Liver (tissue), 7 donors: ENCODE measurements at regions not wholly inside any gene's neighbourhood (a gene's known extent, or its start where the extent isn't known, plus 50 kb on each side); places are given as distances from the start of the nearest gene placed in this dataset.

ENCODE experiments used
- DNase-seq: peaks from one replicate; pipeline ENCODE4 v3.0.0-alpha.2; 2017; ENCODE audit warnings: low spot score
- H3K27ac ChIP-seq, 2 donors: one replicate each; pipeline ENCODE4 v1.7.0; 2013; ENCODE audit warnings: inconsistent platforms in 2 of 2, low read length in 2 of 2, control low read depth in 1 of 2, low read depth in 1 of 2, mild to moderate bottlenecking in 1 of 2
- H3K27me3 ChIP-seq, 4 donors: one replicate each; pipeline versions ENCODE4 v1.6.1 to v1.7.0; 2013; ENCODE audit warnings: low read length in 3 of 4, inconsistent platforms in 1 of 4, mild to moderate bottlenecking in 1 of 4, moderate library complexity in 1 of 4; ENCODE audit not compliant: control insufficient read depth in 4 of 4, insufficient read depth in 4 of 4
- H3K36me3 ChIP-seq, 4 donors: one replicate each; pipeline versions ENCODE4 v1.6.1 to v1.7.0; 2013; ENCODE audit warnings: low read length in 3 of 4, mild to moderate bottlenecking in 3 of 4, low read depth in 1 of 4, moderate library complexity in 1 of 4; ENCODE audit not compliant: control insufficient read depth in 4 of 4, insufficient read depth in 3 of 4
- H3K4me1 ChIP-seq, 4 donors: one replicate each; pipeline versions ENCODE4 v1.6.1 to v1.7.0; 2013; ENCODE audit warnings: low read length in 3 of 4, mild to moderate bottlenecking in 3 of 4, moderate library complexity in 1 of 4; ENCODE audit not compliant: control insufficient read depth in 4 of 4, insufficient read depth in 4 of 4
- H3K4me3 ChIP-seq, 3 donors: one replicate each; pipeline versions ENCODE4 v1.6.1 to v1.7.0; 2013; ENCODE audit warnings: low read length in 3 of 3, control low read depth in 1 of 3, low read depth in 1 of 3, mild to moderate bottlenecking in 1 of 3
- H3K9ac ChIP-seq, 2 donors: one replicate each; pipeline ENCODE4 v1.7.0; 2013; ENCODE audit warnings: low read length in 2 of 2, mild to moderate bottlenecking in 2 of 2, moderate library complexity in 2 of 2, control low read depth in 1 of 2, low read depth in 1 of 2
- H3K9me3 ChIP-seq, 4 donors: one replicate each; pipeline versions ENCODE4 v1.6.1 to v1.7.0; 2013; ENCODE audit warnings: low read length in 3 of 4; ENCODE audit not compliant: control insufficient read depth in 4 of 4
- ATF3 ChIP-seq: IDR thresholded peaks from 2 replicates; pipeline ENCODE4 v1.6.1; 2016; ENCODE audit warnings: antibody characterized with exemption
- EGR1 ChIP-seq, 2 donors: IDR thresholded peaks; 2 replicates each; pipeline ENCODE4 v1.6.1; 2016 to 2018; ENCODE audit warnings: antibody characterized with exemption in 2 of 2, low read depth in 2 of 2
- FOXA1 ChIP-seq: IDR thresholded peaks from 2 replicates; pipeline ENCODE4 v1.6.1; 2016; ENCODE audit warnings: antibody characterized with exemption
- FOXA2 ChIP-seq: IDR thresholded peaks from 2 replicates; pipeline ENCODE4 v1.6.1; 2016; ENCODE audit warnings: antibody characterized with exemption
- GABPA ChIP-seq, 2 donors: IDR thresholded peaks in 1 of 2; conservative IDR thresholded peaks in 1 of 2; 2 replicates each; pipeline ENCODE4 v1.6.1; 2016; ENCODE audit warnings: antibody characterized with exemption in 2 of 2, mild to moderate bottlenecking in 1 of 2, moderate library complexity in 1 of 2
- HNF4A ChIP-seq, 2 donors: conservative IDR thresholded peaks; 2 replicates each; pipeline ENCODE4 v1.6.1; 2016; ENCODE audit warnings: antibody characterized with exemption in 2 of 2, mild to moderate bottlenecking in 2 of 2
- JUND ChIP-seq, 2 donors: IDR thresholded peaks; 2 replicates each; pipeline ENCODE4 v1.6.1; 2016; ENCODE audit warnings: antibody characterized with exemption in 2 of 2
- MAX ChIP-seq: IDR thresholded peaks from 2 replicates; pipeline ENCODE4 v1.6.1; 2016; ENCODE audit warnings: antibody characterized with exemption
- NR2F2 ChIP-seq: IDR thresholded peaks from 2 replicates; pipeline ENCODE4 v1.6.1; 2016; ENCODE audit warnings: antibody characterized with exemption
- RAD21 ChIP-seq, 2 donors: IDR thresholded peaks; 2 replicates each; pipeline ENCODE4 v1.6.1; 2016; ENCODE audit warnings: antibody characterized with exemption in 2 of 2, mild to moderate bottlenecking in 2 of 2
- REST ChIP-seq: IDR thresholded peaks from 2 replicates; pipeline ENCODE4 v1.6.1; 2016; ENCODE audit warnings: antibody characterized with exemption, mild to moderate bottlenecking
- RXRA ChIP-seq, 2 donors: IDR thresholded peaks; 2 replicates each; pipeline ENCODE4 v1.6.1; 2017 to 2018; ENCODE audit warnings: antibody characterized with exemption in 2 of 2, mild to moderate bottlenecking in 1 of 2
- SP1 ChIP-seq: IDR thresholded peaks from 2 replicates; pipeline ENCODE4 v1.6.1; 2018; ENCODE audit warnings: antibody characterized with exemption, mild to moderate bottlenecking
- TAF1 ChIP-seq: conservative IDR thresholded peaks from 2 replicates; pipeline ENCODE4 v1.6.1; 2016; ENCODE audit warnings: antibody characterized with exemption, mild to moderate bottlenecking
- YY1 ChIP-seq: IDR thresholded peaks from 2 replicates; pipeline ENCODE4 v1.6.1; 2016; ENCODE audit warnings: antibody characterized with exemption, mild to moderate bottlenecking
- ZBTB33 ChIP-seq: IDR thresholded peaks from 2 replicates; pipeline ENCODE4 v1.6.1; 2016; ENCODE audit warnings: antibody characterized with exemption
- WGBS: extraction: QIAGEN DNeasy Blood & Tissue Kit; methylation state at CpG from one replicate; pipeline ENCODE4 v1.1.7; 2013; 5-methylcytosine and 5-hydroxymethylcytosine counted together
- donor health status: healthy.
- donor health status: healthy.
- donor health status: healthy.
- donor health status: healthy.

GRCh38 chr4:181949704-181950312 is 293.4 kb upstream of the TENM3 start:
- H3K27me3 ChIP-seq = no peaks in the 10 kb centered on the region
- H3K9ac ChIP-seq = no peak overlapping the region
- DNase-seq = no peak
- H3K4me1 ChIP-seq = no peaks in the 10 kb centered on the region
- H3K27ac ChIP-seq = no peak overlapping the region
- H3K36me3 ChIP-seq = no peaks in the 10 kb centered on the region
- H3K9me3 ChIP-seq = no peaks in the 10 kb centered on the region
- no peak for TF ChIP-seq TAF1
- H3K4me3 ChIP-seq = no peak overlapping the region
- WGBS = 54% methylated on average over 6 of the region's 6 CpGs

GRCh38 chr4:181950372-181951127 is 292.7 kb upstream of the TENM3 start:
- no peak for DNase-seq
- Histone ChIP-seq H3K27me3 (no peaks in the 10 kb centered on the region), H3K4me3 (no peak overlapping the region), H3K27ac (no peak overlapping the region), H3K4me1 (no peaks in the 10 kb centered on the region), H3K36me3 (no peaks in the 10 kb centered on the region), H3K9me3 (no peaks in the 10 kb centered on the region), H3K9ac (no peak overlapping the region)
- no peak for TF ChIP-seq ZBTB33
- no peak for TF ChIP-seq MAX
- TF ChIP-seq FOXA2 = no peak
- no peak for TF ChIP-seq ATF3
- TF ChIP-seq HNF4A (conservative IDR thresholded peaks at IDR 0.05) = no peak
- TF ChIP-seq FOXA1 = no peak
- no peak for TF ChIP-seq JUND (IDR thresholded peaks at IDR 0.05)
- no peak for TF ChIP-seq TAF1
- no peak for TF ChIP-seq GABPA (IDR thresholded peaks at IDR 0.05 in 1 of 2, conservative IDR thresholded peaks at IDR 0.05 in 1 of 2)
- no peak for TF ChIP-seq NR2F2
- no peak for TF ChIP-seq RXRA (IDR thresholded peaks at IDR 0.05)
- TF ChIP-seq SP1 = no peak
- no peak for TF ChIP-seq RAD21 (IDR thresholded peaks at IDR 0.05)
- TF ChIP-seq REST = no peak
- no peak for TF ChIP-seq EGR1 (IDR thresholded peaks at IDR 0.05; ENCODE audit: low read depth in 2 of 2)
- TF ChIP-seq YY1 = no peak
- WGBS = 55% methylated on average over 6 of the region's 6 CpGs
